Heart right ventricle (tissue), 16 donors: ENCODE measurements at regions not wholly inside any gene's neighbourhood (a gene's known extent, or its start where the extent isn't known, plus 50 kb on each side); places are given as distances from the start of the nearest gene placed in this dataset.

Experiments used
- ATAC-seq, 8 donors: fragments of 200-7000 bp; cut with Tn5 transposase; one replicate each; pipeline ENCODE4 v1.9.1; 2020; ENCODE audit warnings: mild to moderate bottlenecking in 8 of 8, moderate library complexity in 8 of 8, moderate number of reproducible peaks in 1 of 8
- DNase-seq, 2 donors: peaks; one replicate each; pipeline ENCODE4 v3.0.0-alpha.2; 2020
- H3K27ac ChIP-seq, 10 donors: fragments of 200-600 bp; sonication (generic) in 2 of 10; one replicate each; pipeline versions ENCODE4 v1.5.0 to v1.8.0; 2020 to 2022; ENCODE audit warnings: mild to moderate bottlenecking in 3 of 10
- H3K27me3 ChIP-seq, 7 donors: fragments of 200-600 bp; one replicate each; pipeline ENCODE4 v1.8.0; 2021 to 2022; ENCODE audit warnings: mild to moderate bottlenecking in 2 of 7
- H3K36me3 ChIP-seq, 9 donors: fragments of 200-600 bp; sonication (generic) in 1 of 9; one replicate each; pipeline versions ENCODE4 v1.5.0 to v1.8.0; 2020 to 2022; ENCODE audit warnings: mild to moderate bottlenecking in 2 of 9
- H3K4me1 ChIP-seq, 9 donors: fragments of 200-600 bp; sonication (generic) in 1 of 9; one replicate each; pipeline versions ENCODE4 v1.5.0 to v1.8.0; 2020 to 2022; ENCODE audit warnings: mild to moderate bottlenecking in 4 of 9
- H3K4me3 ChIP-seq, 10 donors: fragments of 200-600 bp; sonication (generic) in 2 of 10; one replicate each; pipeline versions ENCODE4 v1.5.0 to v1.8.0; 2020 to 2022; ENCODE audit warnings: mild to moderate bottlenecking in 7 of 10, moderate library complexity in 2 of 10
- H3K9me3 ChIP-seq, 11 donors: fragments of 200-600 bp in 10 of 11; sonication (generic) in 2 of 11; one replicate each; pipeline versions ENCODE4 v1.5.0 to v1.8.0; 2013 to 2022; ENCODE audit warnings: mild to moderate bottlenecking in 2 of 11, control low read depth in 1 of 11, moderate library complexity in 1 of 11
- WGBS, 2 donors: extraction: QIAGEN DNeasy Blood & Tissue Kit; methylation state at CpG; one replicate each; pipeline ENCODE4 v1.1.7; 2013; ENCODE audit warnings: inconsistent platforms in 1 of 2; 5-methylcytosine and 5-hydroxymethylcytosine counted together
- intact Hi-C, 10 donors: fragments of 100-400 bp; cut with DNase I; formaldehyde crosslinking; loops; one replicate each; pipeline versions ENCODE4 v1.11.1 to v1.14.2; 2022
- TF ChIP-seq, protein P1 (sequence below), 9 donors: fragments of 200-600 bp; sonication (generic) in 2 of 9; IDR thresholded peaks; one replicate each; pipeline versions ENCODE4 v1.5.0 to v1.8.0; 2021 to 2022; ENCODE audit warnings: antibody characterized with exemption in 9 of 9, mild to moderate bottlenecking in 5 of 9, moderate library complexity in 1 of 9
- donor health status: Arrhythmogenic right ventricular cardiomyopathy.
- donor health status: ischemic (EF 13 %, LVEDD 7.1; RV severe dilation, severe dysfunction).
- donor health status: healthy with polysubstance abuse.
- donor health status: DM: no; HTN: yes; CAD: no.
- donor health status: DM: no; HTN: no; CAD: no.
- donor health status: ischemic (EF 25% LVEDD 6.9; RV normal size, moderate dysfunction).
- donor health status: ischemic (EF 25% LVEDD 5.7; RV mildly dilated, moderate dysfunction).
- donor health status: healthy.
- donor health status: DM: yes; HTN: yes; CAD: no.
- donor health status: Ischemic cardiomyopathy.
- donor health status: ischemic (EF 35%, LVEDD 5.7; RV mildly dilated, moderate dysfunction).
- donor health status: nonischemic (EF 11% LVEDD 7.7; RV severe dilation, severe dysfunction).
- donor health status: DM: yes; HTN: yes; CAD: no.
- donor health status: PGD.
- donor health status: ischemic (EF 29% LVEDD 5.4; RV normal size, mild dysfunction).
- donor health status: nonischemic (EF 23%, LVEDD 6.1; RV moderate dilation, normal function).

DNA sequence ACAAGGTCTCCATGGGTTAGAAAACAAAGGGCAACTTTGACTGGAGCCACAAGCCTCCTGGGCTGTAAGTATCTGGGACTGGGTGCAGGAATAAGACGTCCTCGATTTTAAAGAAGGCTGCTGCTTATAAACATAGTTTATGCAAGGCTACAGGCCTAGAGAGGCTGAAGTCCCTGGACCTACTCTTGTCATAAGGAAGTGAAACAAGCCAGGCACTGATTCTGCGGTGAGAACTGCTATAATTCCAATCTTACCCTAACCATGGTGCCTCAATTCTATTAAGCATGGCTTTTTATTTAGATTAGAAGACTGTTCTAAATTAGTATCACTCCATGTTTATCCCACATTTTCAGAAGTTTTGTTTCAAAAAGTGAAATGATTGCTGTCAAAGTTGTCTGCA is 777.6 kb downstream of the PLOD2 start:
- 84 to 90% methylated on average over 3 of the region's 3 CpGs for WGBS, 2 donors
- intact Hi-C loops, result no loop called here
- Histone ChIP-seq H3K27ac (no peak overlapping the region), H3K27me3 (no peaks in the 10 kb centered on the region), H3K9me3 (peaks cover 0 to 13% (median 0%) of the 10 kb centered on the region in 11 donors), H3K4me1 (no peaks in the 10 kb centered on the region), H3K4me3 (no peak overlapping the region), H3K36me3 (no peaks in the 10 kb centered on the region)
- no peak for ATAC-seq
- DNase-seq, result no peak
- TF ChIP-seq, protein P1, sequence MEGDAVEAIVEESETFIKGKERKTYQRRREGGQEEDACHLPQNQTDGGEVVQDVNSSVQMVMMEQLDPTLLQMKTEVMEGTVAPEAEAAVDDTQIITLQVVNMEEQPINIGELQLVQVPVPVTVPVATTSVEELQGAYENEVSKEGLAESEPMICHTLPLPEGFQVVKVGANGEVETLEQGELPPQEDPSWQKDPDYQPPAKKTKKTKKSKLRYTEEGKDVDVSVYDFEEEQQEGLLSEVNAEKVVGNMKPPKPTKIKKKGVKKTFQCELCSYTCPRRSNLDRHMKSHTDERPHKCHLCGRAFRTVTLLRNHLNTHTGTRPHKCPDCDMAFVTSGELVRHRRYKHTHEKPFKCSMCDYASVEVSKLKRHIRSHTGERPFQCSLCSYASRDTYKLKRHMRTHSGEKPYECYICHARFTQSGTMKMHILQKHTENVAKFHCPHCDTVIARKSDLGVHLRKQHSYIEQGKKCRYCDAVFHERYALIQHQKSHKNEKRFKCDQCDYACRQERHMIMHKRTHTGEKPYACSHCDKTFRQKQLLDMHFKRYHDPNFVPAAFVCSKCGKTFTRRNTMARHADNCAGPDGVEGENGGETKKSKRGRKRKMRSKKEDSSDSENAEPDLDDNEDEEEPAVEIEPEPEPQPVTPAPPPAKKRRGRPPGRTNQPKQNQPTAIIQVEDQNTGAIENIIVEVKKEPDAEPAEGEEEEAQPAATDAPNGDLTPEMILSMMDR (IDR thresholded peaks at IDR 0.05), result no peak

DNA sequence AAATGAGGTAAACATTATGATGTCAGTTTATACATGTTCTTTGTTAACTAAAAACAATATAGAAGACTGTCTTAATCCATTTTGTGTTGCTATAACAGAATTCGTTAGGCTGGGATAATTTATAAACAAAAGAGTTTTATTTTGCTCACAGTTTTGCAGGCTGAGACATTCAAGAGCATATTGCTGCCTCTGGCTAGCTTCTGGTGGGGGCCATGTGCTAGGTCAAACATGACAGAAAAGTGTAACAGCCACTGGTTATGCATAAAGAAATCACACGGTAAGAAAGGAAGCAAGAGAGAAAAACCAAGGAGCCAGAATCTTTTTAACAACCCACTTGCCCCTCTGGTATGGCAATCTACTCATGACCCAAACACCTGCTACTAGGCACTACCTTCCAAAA is 776.7 kb downstream of the PLOD2 start:
- no peak for DNase-seq
- Histone ChIP-seq H3K27ac (no peak overlapping the region), H3K4me3 (no peak overlapping the region), H3K9me3 (peaks cover 0 to 20% (median 7%) of the 10 kb centered on the region in 11 donors), H3K4me1 (no peaks in the 10 kb centered on the region), H3K36me3 (no peaks in the 10 kb centered on the region), H3K27me3 (no peaks in the 10 kb centered on the region)
- intact Hi-C loops, result no loop called here
- TF ChIP-seq, protein P1 (IDR thresholded peaks at IDR 0.05), result no peak
- no peak for ATAC-seq
- 66 to 86% methylated on average over 2 of the region's 2 CpGs for WGBS, 2 donors

DNA sequence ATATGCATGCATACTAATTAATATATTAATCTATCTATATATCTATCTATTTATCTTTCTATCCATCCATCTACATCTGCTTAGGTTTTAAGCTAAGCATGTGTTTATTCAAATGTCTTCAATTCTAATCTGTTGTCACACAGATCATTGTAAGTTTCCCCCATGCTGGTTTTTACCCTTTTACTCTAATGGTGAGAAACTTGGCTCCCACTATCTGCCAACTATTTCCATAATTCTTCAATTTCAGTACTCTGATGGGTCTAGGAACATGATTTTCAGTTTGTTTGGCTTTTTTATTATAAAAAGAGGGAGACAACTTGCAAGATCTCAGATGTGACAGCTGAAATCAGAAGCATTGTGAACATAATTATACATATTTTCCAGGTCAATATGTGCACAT is 773.8 kb downstream of the PLOD2 start:
- Histone ChIP-seq H3K4me1 (no peaks in the 10 kb centered on the region), H3K4me3 (no peak overlapping the region), H3K9me3 (peaks cover 0 to 34% (median 17%) of the 10 kb centered on the region in 11 donors), H3K27me3 (no peaks in the 10 kb centered on the region), H3K27ac (no peak overlapping the region), H3K36me3 (no peaks in the 10 kb centered on the region)
- DNase-seq, result no peak
- ATAC-seq, result no peak
- TF ChIP-seq, protein P1 (IDR thresholded peaks at IDR 0.05), result no peak
- intact Hi-C loops, result no loop called here

DNA sequence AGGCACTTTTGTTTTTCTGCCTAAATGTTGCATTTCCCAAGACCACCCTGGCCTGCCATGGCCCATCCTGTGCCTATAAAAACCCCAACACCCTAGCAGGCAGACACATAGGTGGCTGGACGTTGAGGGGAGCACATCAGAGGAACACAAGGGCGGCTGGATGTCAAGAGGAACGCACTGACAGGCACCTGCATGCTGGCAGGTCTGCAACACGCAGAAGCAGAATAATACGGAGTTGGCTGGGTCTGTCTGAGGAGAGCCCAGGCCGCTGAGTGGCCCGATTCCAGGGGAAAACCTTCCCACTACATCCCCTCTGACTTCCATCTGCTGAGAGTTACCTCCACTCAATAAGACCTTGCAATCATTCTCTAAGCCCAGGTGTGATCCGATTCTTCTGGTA is 765.6 kb downstream of the PLOD2 start:
- H3K27me3 ChIP-seq, result no peaks in the 10 kb centered on the region
- no peaks in the 10 kb centered on the region for H3K4me1 ChIP-seq
- H3K9me3 ChIP-seq, result peaks cover 0 to 6% (median 0%) of the 10 kb centered on the region in 11 donors
- ATAC-seq, result no peak
- no peaks in the 10 kb centered on the region for H3K36me3 ChIP-seq
- no peak overlapping the region for H3K4me3 ChIP-seq
- intact Hi-C loops, result no loop called here
- 79 to 89% methylated on average over 8 of the region's 8 CpGs for WGBS, 2 donors
- no peak overlapping the region for H3K27ac ChIP-seq
- DNase-seq, result no peak
- TF ChIP-seq, protein P1 (IDR thresholded peaks at IDR 0.05), result no peak

DNA sequence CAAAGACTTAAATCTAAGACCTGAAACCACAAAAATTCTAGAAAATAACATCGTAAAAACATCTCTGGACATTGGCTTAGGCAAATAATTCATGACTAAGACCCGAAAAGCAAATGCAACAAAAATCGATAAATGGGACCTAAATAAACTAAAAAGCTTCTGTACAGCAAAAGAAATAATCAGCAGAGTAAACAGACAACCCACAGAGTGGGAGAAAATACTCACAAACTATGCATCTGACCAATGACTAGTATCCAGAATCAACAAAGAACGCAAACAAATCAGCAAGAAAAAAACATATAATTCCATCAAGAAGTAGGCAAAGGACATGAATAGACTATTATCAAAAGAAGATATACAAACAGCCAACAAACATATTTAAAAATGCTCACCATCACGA is 749.4 kb downstream of the PLOD2 start:
- ATAC-seq (no peak), DNase-seq (no peak)
- intact Hi-C loops, result no loop called here
- H3K4me3 ChIP-seq, result no peak overlapping the region
- H3K9me3 ChIP-seq, result peaks cover 0 to 16% (median 0%) of the 10 kb centered on the region in 11 donors
- TF ChIP-seq, protein P1 (IDR thresholded peaks at IDR 0.05), result no peak
- no peaks in the 10 kb centered on the region for H3K27me3 ChIP-seq
- no peaks in the 10 kb centered on the region for H3K36me3 ChIP-seq
- no peaks in the 10 kb centered on the region for H3K4me1 ChIP-seq
- 78 to 89% methylated on average over 5 of the region's 5 CpGs for WGBS, 2 donors
- no peak overlapping the region for H3K27ac ChIP-seq
